GM21390 (cell line): ENCODE measurements at regions not wholly inside any gene's neighbourhood (a gene's known extent, or its start where the extent isn't known, plus 50 kb on each side); places are given as distances from the start of the nearest gene placed in this dataset.

Source experiments
- ATAC-seq: cut with Tn5 transposase; IDR thresholded peaks from one replicate; pipeline ENCODE4 v1.9.1; 2021; ENCODE audit not compliant: unreplicated experiment

DNA sequence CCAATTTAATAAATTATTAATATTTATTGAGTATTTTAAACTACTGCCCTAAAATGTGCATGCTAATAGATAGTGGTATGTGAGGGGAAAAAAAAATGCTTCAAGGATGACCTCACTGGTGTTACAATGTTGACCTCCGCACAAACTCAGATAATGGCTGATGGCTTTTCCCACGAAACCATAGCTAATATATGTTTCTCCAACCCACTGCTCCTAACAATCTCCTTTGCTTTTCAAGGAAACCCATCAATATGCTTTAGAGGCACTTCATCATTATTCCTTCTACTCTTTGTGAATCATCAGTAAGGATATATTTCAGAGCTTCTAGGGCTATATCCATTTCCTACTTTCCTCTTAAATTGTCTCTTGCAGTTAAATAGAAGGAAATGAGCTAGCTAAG is 1752.0 kb upstream of the TENM3 start:
- ATAC-seq: no peak

DNA sequence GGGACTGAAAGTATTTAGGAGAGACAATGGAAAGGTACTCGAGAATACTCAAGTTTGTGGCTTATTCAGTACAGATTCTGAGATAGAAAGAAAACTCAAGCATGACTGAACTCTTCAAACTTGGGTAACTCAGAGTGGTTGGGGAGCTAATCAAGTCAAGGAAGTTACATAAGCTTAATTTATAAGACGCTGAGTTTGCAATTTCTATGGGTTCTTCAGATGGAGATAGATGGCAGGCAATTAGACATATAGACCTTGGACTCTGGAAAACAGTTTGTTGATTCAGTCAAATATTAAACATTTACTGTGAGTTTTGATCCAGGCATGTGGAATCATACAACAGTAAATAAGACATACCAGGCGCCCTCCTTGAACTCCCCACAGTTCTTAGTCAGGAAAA is 1749.9 kb upstream of the TENM3 start:
- no peak for ATAC-seq

DNA sequence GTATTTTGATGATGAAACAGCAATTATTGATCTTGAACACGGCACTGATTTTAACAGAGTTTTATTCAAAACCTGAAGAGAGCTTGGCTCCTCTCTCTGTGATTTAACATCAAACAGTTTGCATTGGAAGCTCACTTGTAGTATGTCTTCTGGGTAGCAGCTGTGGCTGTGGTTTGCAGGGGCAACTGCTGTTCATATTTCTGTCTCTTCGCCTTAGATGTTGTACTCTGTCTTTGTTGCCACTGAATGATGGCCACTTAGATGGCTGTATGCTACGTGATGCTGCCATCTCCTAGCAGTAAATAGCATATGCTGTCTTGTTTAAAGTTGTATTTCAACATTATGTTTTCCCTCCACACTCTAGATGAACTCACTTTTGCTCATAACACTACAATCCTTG is 1743.0 kb upstream of the TENM3 start:
- no peak for ATAC-seq

DNA sequence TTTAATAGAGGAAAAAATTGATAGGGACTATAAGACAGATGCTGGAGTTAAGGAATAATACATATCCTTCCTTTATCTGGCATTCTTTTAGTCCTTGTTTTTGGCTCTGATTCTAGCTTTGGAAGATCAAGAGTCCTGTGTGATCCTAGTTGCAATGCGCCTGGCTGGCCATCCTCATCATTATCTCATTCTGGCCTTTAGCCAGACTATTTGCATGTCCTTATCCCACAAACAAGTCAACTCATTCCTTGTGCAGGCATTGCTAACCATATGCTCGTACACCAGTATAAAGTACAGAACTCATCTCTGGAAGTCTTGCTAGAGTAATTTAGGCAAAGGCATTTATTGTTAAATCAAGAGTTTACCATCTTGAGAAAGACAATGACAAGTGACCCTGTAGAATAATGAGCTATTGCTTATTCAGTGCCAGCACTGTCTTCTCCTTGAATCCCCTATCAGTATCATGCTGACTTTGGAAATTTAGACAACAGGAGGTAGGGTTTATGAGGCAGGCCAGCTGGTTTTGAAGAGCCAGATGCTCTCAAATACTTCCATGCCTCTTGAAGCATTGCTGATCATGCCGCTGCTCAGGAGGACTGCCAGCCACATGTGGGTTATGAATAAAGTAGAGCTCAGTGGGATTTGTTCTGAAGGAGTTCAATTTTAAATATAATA is 1730.3 kb upstream of the TENM3 start:
- ATAC-seq: no peak

DNA sequence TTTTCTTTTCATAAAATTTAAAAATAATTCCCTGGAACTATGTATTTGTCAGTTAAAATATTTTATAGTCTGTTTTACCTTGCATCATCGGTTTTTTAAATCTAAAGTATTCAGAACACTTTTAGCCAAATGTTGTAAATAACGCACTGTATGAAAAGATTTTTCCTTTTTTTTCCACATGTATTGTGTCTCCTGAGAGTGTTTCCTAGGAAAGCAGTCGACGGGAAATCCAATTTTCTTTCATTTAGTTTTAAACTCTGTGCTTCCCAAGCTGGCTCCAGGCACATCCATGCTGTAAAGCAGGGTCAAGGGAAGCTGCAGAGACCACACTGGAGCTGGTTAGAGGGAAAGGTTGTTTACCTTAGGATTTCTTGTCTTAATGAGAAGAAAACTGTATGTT is 1724.3 kb upstream of the TENM3 start:
- no peak for ATAC-seq

- ATAC-seq: no peak
These were observed 1722.0 kb upstream of the TENM3 start for GRCh38 chr4:180521181-180521580.

GRCh38 chr4:180525523-180526077 is 1717.6 kb upstream of the TENM3 start:
- no peak for ATAC-seq

DNA sequence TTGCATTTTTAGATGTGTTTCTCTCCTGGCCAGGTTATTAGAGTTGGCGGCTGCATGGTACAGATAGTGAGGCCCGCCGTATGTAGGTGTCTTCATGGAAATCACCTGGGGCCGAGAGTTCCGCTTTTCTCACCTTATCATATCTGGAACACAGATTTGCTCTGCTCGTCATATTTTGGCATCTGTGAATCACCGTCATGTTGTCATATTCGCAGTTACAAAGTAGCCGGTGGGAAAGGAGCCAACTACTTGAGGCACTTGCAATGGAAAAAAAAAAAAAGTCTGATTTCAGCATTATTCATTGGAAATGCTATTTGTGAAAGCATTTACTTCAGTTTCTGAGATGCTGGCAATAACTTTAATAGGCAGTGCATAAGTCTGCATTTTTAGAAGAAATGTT is 1715.2 kb upstream of the TENM3 start:
- ATAC-seq: no peak

GRCh38 chr4:180530787-180531186 is 1712.4 kb upstream of the TENM3 start:
- no peak for ATAC-seq

GRCh38 chr4:180532691-180533090 is 1710.5 kb upstream of the TENM3 start:
- ATAC-seq: no peak

DNA sequence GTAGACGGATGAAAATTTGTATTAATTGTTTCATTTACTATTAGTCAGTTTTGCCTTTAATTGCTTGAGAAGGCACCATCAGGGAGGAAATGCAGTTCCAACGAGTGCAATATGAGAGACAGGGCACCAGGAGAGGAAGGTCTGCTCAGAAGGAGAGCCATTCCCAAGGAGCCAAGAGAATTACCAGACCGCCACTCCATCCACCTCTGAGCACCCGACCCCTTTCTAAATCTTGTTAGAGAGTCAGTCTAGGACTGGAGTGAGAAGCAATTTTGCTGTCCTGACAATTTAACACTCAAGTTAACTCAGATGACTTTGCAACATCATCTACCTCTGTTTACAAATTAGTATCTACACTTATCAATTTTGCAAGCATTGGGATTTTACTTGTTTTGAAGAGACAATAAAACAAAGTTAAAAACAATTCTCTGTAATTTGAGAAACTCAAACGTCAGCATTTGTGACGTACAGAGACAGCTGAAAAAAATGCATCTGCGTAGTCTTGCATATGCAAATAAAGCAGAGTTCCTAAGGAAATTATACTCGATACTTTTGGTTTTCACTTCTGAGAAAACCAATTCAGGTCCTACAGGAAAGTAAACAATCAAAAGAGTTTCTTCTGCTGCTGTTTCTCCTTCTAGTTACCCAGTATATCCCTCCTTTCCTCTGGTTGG is 1704.7 kb upstream of the TENM3 start:
- ATAC-seq: no peak

- ATAC-seq: peak; percentile 52
These were observed 1703.9 kb upstream of the TENM3 start for GRCh38 chr4:180539284-180539683.

GRCh38 chr4:180541678-180542077 is 1701.5 kb upstream of the TENM3 start:
- ATAC-seq: no peak

DNA sequence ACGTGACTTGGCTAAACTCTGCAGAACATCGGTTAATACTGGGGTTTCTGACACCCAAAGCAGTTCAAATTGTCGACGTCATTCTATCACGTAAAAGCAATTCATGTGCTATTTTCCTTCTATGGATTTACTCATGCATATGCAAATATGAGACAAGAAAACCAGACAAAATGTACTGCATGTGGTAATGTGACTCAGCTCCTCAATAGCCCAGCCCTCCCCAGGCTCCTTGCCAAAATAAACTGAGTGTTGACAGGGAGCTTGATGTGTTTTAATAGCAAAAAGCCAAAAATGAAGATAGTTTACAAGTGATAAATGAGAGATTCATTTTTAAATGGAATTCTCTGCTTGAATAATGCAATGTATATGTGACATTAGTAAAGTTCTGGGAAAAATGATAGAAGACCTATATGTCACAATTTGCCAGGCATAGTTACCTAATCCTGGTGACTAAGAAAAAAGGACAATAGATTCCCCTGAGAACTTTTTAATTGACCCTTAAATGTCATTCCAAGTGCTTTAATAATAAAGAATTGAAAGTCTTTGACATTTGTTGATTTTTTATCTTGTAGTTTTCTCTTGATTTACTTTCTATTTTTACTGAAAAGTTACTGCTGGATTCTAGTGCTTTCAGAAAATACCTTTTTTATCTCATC is 1700.6 kb upstream of the TENM3 start:
- ATAC-seq: no peak

GRCh38 chr4:180550106-180550505 is 1693.1 kb upstream of the TENM3 start:
- ATAC-seq: no peak

DNA sequence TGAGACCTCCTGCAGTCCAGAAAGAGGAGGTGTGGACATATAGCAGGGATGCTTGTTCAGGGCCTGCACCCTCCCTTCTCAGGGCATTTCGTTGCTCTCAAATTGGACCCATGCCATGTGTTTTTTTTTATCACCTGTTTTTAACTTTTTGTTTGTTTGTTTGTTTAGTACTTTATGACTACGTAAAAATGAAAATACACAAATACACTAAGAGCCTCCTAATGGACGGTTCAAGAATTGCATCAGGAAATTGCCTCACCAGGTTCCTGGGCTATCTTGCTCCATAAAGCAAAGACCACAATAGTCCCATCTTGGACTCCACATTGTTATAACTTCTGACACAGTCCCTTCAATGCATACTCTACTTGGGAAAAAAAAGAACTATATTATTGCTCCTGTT is 1685.9 kb upstream of the TENM3 start:
- ATAC-seq: peak; percentile 86

GRCh38 chr4:180557950-180558349 is 1685.3 kb upstream of the TENM3 start:
- no peak for ATAC-seq

DNA sequence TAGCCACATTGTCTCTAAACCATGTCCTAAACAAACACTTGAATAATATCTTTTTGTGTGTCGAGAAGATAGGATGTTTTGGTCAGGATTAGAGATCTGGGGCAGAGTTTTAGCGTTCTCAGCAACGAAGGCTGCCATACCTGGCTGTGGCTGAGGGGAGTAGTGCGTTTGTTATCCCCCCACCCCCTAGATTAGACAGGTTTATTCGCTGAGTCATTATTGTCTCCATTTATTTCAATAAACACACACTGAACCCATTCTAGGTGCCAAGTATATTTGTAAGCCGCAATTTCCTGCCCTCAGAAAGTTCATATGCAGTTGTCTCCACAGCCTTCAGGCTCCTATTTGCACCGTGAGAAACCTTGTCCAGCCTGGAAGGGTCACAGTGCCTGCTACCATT is 1684.8 kb upstream of the TENM3 start:
- no peak for ATAC-seq

- ATAC-seq: no peak
These were observed 1682.3 kb upstream of the TENM3 start for GRCh38 chr4:180560896-180561295.

DNA sequence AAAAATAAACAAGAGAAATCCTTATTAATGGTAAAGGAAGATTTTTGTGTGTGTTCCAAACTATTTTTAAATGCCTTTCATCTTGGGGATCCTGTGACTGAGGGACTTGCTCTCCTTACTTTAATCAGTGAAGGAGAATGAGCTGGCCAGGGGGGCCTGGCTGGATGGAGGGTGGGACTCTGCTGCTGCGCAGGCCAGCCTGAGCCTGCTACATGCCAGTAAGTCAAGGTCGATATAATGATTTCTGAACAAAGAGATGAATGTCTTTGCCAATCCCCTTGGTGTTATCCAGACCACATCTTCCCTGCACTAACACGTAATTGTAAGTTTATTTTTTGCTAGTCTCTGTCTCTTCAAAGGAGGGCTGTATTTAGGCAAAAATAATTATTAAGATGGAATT is 1679.2 kb upstream of the TENM3 start:
- ATAC-seq: no peak

DNA sequence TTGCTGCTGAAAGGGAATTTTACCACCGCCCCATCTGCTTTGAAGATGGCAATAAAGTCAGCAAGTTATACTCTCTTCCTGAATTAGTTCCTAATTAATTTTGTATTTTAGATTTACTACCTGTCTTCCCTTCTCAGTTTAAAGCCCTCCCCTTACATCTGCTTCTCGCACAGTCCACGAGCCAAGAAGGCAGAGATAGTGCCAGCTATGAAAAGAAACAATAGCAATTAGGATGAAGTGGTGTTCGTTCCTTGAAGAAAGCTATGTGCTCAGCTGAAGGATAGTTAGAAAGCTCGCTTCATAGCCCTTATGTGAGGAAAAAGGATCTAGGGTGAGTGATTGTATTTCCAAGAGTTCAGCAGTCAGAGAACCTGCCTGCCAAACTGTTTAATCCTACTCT is 1678.8 kb upstream of the TENM3 start:
- ATAC-seq: no peak

DNA sequence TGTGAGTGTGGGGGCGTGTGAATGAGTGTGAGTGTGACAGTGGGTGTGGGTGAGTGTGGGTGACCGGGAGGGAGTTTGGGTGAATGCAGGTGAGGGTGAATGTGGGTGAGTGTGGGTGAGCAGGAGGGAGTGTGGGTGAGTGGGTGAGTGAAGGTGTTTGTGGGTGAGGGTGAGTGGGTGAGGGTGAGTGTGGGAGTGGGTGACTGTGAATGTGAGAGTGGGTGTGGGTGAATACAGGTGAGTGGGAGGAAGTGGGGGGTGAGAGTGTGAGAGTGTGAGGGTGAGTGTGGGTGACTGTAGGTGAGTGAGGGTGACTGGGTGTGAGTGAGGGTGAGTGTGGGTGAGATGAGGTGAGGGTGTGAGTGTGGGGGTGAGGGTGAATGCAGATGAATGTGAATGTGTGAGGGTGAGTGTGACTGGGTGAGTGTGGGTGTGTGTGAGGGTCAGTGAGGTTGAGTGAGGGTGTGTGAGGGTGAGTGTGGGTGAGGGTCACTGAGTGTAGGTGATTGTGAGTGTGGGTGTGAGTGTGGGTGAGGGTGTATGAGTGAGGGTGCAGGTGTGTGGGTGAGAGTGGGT is 1677.3 kb upstream of the TENM3 start:
- no peak for ATAC-seq
